Gastrocnemius medialis (tissue), 4 donors: ENCODE measurements at regions not wholly inside any gene's neighbourhood (a gene's known extent, or its start where the extent isn't known, plus 50 kb on each side); places are given as distances from the start of the nearest gene placed in this dataset.

Experiments used
- ATAC-seq, 2 donors: fragments of 150-250 bp; one replicate each; pipeline ENCODE4 v1.9.1; 2016
- DNase-seq, 2 donors: peaks; one replicate each; pipeline ENCODE4 v3.0.0-alpha.2; 2019
- H3K27ac ChIP-seq, 4 donors: fragments of 200-600 bp; sonication (generic); 1 replicate in 1 of 4; 2 replicates in 3 of 4; pipeline ENCODE4 v1.5.1; 2016 to 2018; ENCODE audit warnings: mild to moderate bottlenecking in 2 of 4, moderate library complexity in 1 of 4
- H3K27me3 ChIP-seq, 3 donors: fragments of 200-600 bp; sonication (generic) in 2 of 3; 1 replicate in 1 of 3; 2 replicates in 2 of 3; pipeline versions ENCODE4 v1.5.1 to v1.6.0; 2016 to 2019; ENCODE audit warnings: mild to moderate bottlenecking in 1 of 3, moderate library complexity in 1 of 3
- H3K36me3 ChIP-seq, 2 donors: fragments of 200-600 bp; sonication (generic) in 1 of 2; one replicate each; pipeline ENCODE4 v1.5.1; 2017 to 2018
- H3K4me1 ChIP-seq, 2 donors: fragments of 200-600 bp; sonication (generic) in 1 of 2; one replicate each; pipeline ENCODE4 v1.5.1; 2016 to 2017; ENCODE audit warnings: mild to moderate bottlenecking in 2 of 2
- H3K4me3 ChIP-seq, 4 donors: fragments of 200-600 bp; sonication (generic) in 3 of 4; 1 replicate in 1 of 4; 2 replicates in 3 of 4; pipeline ENCODE4 v1.5.1; 2016 to 2019; ENCODE audit warnings: mild to moderate bottlenecking in 2 of 4
- H3K9me3 ChIP-seq, 3 donors: fragments of 200-600 bp; sonication (generic) in 2 of 3; 1 replicate in 1 of 3; 2 replicates in 2 of 3; pipeline ENCODE4 v1.5.1; 2016 to 2019
- POLR2A ChIP-seq, 2 donors: fragments of 450-650 bp; IDR thresholded peaks; one replicate each; pipeline ENCODE4 v1.6.1; 2017; ENCODE audit warnings: antibody characterized with exemption in 2 of 2, mild to moderate bottlenecking in 2 of 2, moderate library complexity in 2 of 2
- in situ Hi-C, 4 donors: fragments of 200-750 bp; cut with MboI; loops; one replicate each; pipeline versions ENCODE4 v1.15.0 to v1.8.0; 2017; ENCODE audit warnings: low sequenced_read_pairs in 4 of 4
- intact Hi-C: fragments of 100-400 bp; cut with DNase I; formaldehyde crosslinking; loops from one replicate; pipeline ENCODE4 v1.15.1; 2023; ENCODE audit warnings: low total_unique reads
- TF ChIP-seq, protein P1 (sequence below), 5 experiments: fragments of 450-650 bp in 3 of 5; fragments of 200-600 bp in 2 of 5; sonication (generic) in 2 of 5; IDR thresholded peaks in 4 of 5; conservative IDR thresholded peaks in 1 of 5; 1 replicate in 4 of 5; 2 replicates in 1 of 5; pipeline ENCODE4 v1.5.1; 2016 to 2019; ENCODE audit warnings: antibody characterized with exemption in 5 of 5, mild to moderate bottlenecking in 3 of 5, moderate library complexity in 3 of 5

DNA sequence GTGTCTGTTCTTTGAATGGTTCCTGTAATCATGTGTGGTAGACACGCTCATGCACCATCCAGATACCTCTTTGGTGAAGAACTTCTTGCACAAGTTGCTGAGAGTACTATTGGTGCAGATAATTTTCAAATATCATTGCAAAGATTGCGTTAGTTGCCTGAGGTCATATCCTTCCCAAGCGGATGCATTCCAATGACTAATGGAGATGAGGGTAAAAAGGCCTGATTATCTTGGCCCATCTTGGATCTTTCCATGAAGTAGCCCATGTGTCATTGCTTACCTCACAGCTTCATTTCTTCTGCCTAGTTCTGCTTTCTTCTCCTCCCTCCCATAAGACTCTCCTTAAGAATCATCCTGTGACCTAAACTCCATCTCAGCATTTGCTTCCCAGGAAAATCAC lies 384.9 kb upstream of the CNKSR2 start:
- Histone ChIP-seq H3K4me3 (no peak overlapping the region), H3K4me1 (no peaks in the 10 kb centered on the region), H3K27ac (no peak overlapping the region), H3K27me3 (no peaks in the 10 kb centered on the region), H3K9me3 (no peaks in the 10 kb centered on the region), H3K36me3 (no peaks in the 10 kb centered on the region)
- in situ Hi-C loops, result no loop called here
- intact Hi-C loops, result no loop called here
- DNase-seq (no peak), ATAC-seq (no peak)
- TF ChIP-seq POLR2A (IDR thresholded peaks at IDR 0.05), result no peak
- TF ChIP-seq, protein P1, sequence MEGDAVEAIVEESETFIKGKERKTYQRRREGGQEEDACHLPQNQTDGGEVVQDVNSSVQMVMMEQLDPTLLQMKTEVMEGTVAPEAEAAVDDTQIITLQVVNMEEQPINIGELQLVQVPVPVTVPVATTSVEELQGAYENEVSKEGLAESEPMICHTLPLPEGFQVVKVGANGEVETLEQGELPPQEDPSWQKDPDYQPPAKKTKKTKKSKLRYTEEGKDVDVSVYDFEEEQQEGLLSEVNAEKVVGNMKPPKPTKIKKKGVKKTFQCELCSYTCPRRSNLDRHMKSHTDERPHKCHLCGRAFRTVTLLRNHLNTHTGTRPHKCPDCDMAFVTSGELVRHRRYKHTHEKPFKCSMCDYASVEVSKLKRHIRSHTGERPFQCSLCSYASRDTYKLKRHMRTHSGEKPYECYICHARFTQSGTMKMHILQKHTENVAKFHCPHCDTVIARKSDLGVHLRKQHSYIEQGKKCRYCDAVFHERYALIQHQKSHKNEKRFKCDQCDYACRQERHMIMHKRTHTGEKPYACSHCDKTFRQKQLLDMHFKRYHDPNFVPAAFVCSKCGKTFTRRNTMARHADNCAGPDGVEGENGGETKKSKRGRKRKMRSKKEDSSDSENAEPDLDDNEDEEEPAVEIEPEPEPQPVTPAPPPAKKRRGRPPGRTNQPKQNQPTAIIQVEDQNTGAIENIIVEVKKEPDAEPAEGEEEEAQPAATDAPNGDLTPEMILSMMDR (IDR thresholded peaks at IDR 0.05 in 4 of 5, conservative IDR thresholded peaks at IDR 0.05 in 1 of 5), result no peak

DNA sequence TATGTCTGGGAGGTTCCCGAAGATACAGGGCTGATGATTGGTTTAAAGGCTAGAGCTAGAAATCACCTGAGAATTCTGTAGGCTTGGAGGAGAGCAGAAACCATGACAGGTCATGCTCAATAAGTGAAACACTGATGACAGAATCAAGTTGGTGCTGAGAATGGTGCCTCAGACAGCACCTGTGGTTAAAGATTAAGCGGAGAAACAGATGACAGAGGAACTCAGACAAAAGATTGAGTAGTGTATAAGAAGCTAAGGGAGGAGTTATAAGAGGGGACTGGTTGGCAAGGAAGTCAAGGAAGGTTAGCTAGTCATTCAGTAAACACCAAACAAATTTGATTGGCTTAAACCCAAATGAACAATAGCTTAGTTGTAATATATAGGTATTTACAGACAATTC lies 385.4 kb upstream of the CNKSR2 start:
- H3K36me3 ChIP-seq, result no peaks in the 10 kb centered on the region
- DNase-seq (no peak), ATAC-seq (no peak)
- no peaks in the 10 kb centered on the region for H3K9me3 ChIP-seq
- intact Hi-C loops (no loop called here), in situ Hi-C loops (no loop called here)
- H3K27ac ChIP-seq, result no peak overlapping the region
- H3K27me3 ChIP-seq, result no peaks in the 10 kb centered on the region
- H3K4me1 ChIP-seq, result no peaks in the 10 kb centered on the region
- no peak for TF ChIP-seq POLR2A (IDR thresholded peaks at IDR 0.05)
- TF ChIP-seq, protein P1 (IDR thresholded peaks at IDR 0.05 in 4 of 5, conservative IDR thresholded peaks at IDR 0.05 in 1 of 5), result no peak
- no peak overlapping the region for H3K4me3 ChIP-seq

DNA sequence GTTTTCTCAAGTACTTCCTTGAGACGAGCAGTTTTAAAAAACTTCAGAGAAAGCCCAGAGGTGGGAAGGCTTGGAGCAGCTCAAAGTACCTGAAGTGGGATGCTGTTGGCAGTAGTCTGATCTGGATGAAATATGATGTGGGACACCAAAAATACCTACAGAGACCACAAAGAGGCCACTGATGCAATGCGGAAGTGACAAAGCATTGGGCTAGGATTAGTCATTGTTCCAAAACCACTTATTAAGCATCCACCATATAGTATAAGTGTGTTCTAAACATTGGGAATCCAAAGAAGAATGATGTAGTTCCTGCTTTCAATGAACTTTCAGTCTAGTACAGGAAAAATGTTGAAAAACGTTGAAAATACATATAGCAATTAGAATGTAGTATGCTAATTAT lies 386.1 kb upstream of the CNKSR2 start:
- intact Hi-C loops, result no loop called here
- Histone ChIP-seq H3K27me3 (no peaks in the 10 kb centered on the region), H3K36me3 (no peaks in the 10 kb centered on the region), H3K27ac (no peak overlapping the region), H3K9me3 (no peaks in the 10 kb centered on the region), H3K4me3 (no peak overlapping the region), H3K4me1 (no peaks in the 10 kb centered on the region)
- ATAC-seq (no peak), DNase-seq (no peak)
- TF ChIP-seq POLR2A (IDR thresholded peaks at IDR 0.05), result no peak
- TF ChIP-seq, protein P1 (IDR thresholded peaks at IDR 0.05 in 4 of 5, conservative IDR thresholded peaks at IDR 0.05 in 1 of 5), result no peak
- in situ Hi-C loops, result no loop called here

DNA sequence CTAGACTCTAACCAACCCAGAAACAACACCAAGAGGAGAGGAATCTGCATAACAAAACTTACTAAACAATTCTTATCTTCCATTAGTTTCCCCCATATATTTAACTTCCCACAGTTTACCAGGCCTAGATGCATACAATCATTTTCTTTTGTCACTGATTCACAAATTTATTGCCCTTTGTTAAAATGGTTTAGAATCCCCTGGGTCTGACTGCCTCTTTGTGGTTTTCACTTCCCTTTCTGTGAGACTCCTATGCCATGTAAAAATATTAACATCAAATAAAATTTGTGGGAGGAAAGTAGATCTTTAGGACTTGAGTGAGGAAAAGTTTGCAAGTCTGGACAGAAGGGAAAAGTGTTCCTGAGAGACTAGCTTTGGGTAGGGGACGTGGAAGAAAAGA lies 393.8 kb upstream of the CNKSR2 start:
- TF ChIP-seq, protein P1 (IDR thresholded peaks at IDR 0.05 in 4 of 5, conservative IDR thresholded peaks at IDR 0.05 in 1 of 5), result no peak
- TF ChIP-seq POLR2A (IDR thresholded peaks at IDR 0.05), result no peak
- H3K4me3 ChIP-seq, result no peak overlapping the region
- DNase-seq (no peak), ATAC-seq (no peak)
- H3K4me1 ChIP-seq, result no peaks in the 10 kb centered on the region
- no peaks in the 10 kb centered on the region for H3K36me3 ChIP-seq
- in situ Hi-C loops (no loop called here), intact Hi-C loops (no loop called here)
- no peaks in the 10 kb centered on the region for H3K9me3 ChIP-seq
- no peak overlapping the region for H3K27ac ChIP-seq
- H3K27me3 ChIP-seq, result no peaks in the 10 kb centered on the region

DNA sequence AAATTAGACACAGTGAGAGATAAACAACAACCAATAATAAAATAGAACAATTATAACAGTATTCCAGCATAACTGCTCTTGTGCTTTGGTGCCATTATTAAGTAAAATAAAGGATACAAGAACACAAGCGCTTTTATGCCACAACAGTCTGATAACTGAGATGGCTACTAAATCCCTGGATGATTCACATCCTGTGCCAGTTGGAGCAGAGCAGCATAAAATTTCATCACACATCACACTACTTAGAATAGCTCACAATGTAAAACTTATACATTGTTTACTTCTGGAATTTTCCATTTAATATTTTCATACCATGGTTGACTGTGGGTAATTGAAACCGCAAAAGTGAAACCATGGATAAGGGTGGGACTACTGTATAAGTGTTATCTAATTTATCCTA lies 399.9 kb upstream of the CNKSR2 start:
- H3K36me3 ChIP-seq, result no peaks in the 10 kb centered on the region
- ATAC-seq (no peak), DNase-seq (no peak)
- H3K27me3 ChIP-seq, result no peaks in the 10 kb centered on the region
- H3K9me3 ChIP-seq, result no peaks in the 10 kb centered on the region
- in situ Hi-C loops (no loop called here), intact Hi-C loops (no loop called here)
- no peak overlapping the region for H3K27ac ChIP-seq
- TF ChIP-seq, protein P1 (IDR thresholded peaks at IDR 0.05 in 4 of 5, conservative IDR thresholded peaks at IDR 0.05 in 1 of 5), result no peak
- no peak for TF ChIP-seq POLR2A (IDR thresholded peaks at IDR 0.05)
- no peak overlapping the region for H3K4me3 ChIP-seq
- H3K4me1 ChIP-seq, result no peaks in the 10 kb centered on the region
